SK-N-SH (cell line): ENCODE measurements at regions not wholly inside any gene's neighbourhood (a gene's known extent, or its start where the extent isn't known, plus 50 kb on each side); places are given as distances from the start of the nearest gene placed in this dataset.

Experiments used
- CTCF ChIA-PET: fragments of 300-600, 350-600 bp; formaldehyde crosslinking; extraction: SDS; loops from one replicate; lab custom pipeline; 2021; lab: Yijun Ruan, JAX
- POLR2A ChIA-PET: fragments of 350-600 bp; sonication (Branson Sonifier 250); formaldehyde crosslinking; extraction: SDS; loops from one replicate; lab custom pipeline; 2020; ENCODE audit warnings: antibody characterized with exemption, inconsistent platforms; lab: Yijun Ruan, JAX
- DNase-seq: peaks from one replicate; pipeline ENCODE4 v3.0.0; 2012
- H2AFZ ChIP-seq: fragments of 200-600 bp; sonication (generic); 2 replicates; pipeline ENCODE4 v1.8.1; 2016; ENCODE audit warnings: antibody characterized with exemption, mild to moderate bottlenecking, low read depth
- H3F3A ChIP-seq: fragments of 200-600 bp; sonication (generic); replicated peaks from 2 replicates; pipeline ENCODE3; 2016; ENCODE audit warnings: antibody characterized with exemption, mild to moderate bottlenecking; ENCODE audit not compliant: insufficient read depth
- H3K27ac ChIP-seq, 2 experiments: fragments of 200-500 bp in 1 of 2; fragments of 200-600 bp in 1 of 2; sonication (Bioruptor generic) in 1 of 2; sonication (generic), shearing (Covaris generic) in 1 of 2; 2 replicates each; pipeline versions ENCODE4 v1.5.1 to v1.6.1; 2014 to 2016; ENCODE audit warnings: low read depth in 2 of 2, inconsistent platforms in 1 of 2, low read length in 1 of 2, mild to moderate bottlenecking in 1 of 2, mixed read lengths in 1 of 2
- H3K27me3 ChIP-seq: fragments of 200-600 bp; sonication (generic), shearing (Covaris generic); 2 replicates; pipeline ENCODE4 v1.6.1; 2016; ENCODE audit warnings: mixed run types; ENCODE audit not compliant: insufficient read depth
- H3K36me3 ChIP-seq, 2 experiments: fragments of 200-500 bp in 1 of 2; fragments of 200-600 bp in 1 of 2; sonication (Bioruptor generic) in 1 of 2; sonication (generic) in 1 of 2; replicated peaks in 1 of 2; 2 replicates each; pipeline versions ENCODE3 to v1.5.1; 2014 to 2016; ENCODE audit warnings: low read length in 1 of 2, mild to moderate bottlenecking in 1 of 2; ENCODE audit not compliant: insufficient read depth in 2 of 2, control insufficient read depth in 1 of 2
- H3K4me1 ChIP-seq, 2 experiments: fragments of 200-500 bp in 1 of 2; fragments of 200-600 bp in 1 of 2; sonication (Bioruptor generic) in 1 of 2; sonication (generic), shearing (Covaris generic) in 1 of 2; 2 replicates each; pipeline versions ENCODE4 v1.5.1 to v1.6.1; 2014 to 2016; ENCODE audit warnings: low read depth in 1 of 2, low read length in 1 of 2, mixed run types in 1 of 2; ENCODE audit not compliant: insufficient read depth in 2 of 2, control insufficient read depth in 1 of 2
- H3K4me2 ChIP-seq: fragments of 200-600 bp; sonication (generic), shearing (Covaris generic); 2 replicates; pipeline ENCODE4 v1.6.1; 2017; ENCODE audit warnings: mixed run types
- H3K4me3 ChIP-seq, 2 experiments: fragments of 200-500 bp in 1 of 2; fragments of 200-600 bp in 1 of 2; sonication (Bioruptor generic) in 1 of 2; sonication (generic), shearing (Covaris generic) in 1 of 2; 2 replicates each; pipeline versions ENCODE4 v1.5.1 to v1.8.1; 2014 to 2016; ENCODE audit warnings: low read depth in 2 of 2, inconsistent platforms in 1 of 2, low read length in 1 of 2, mild to moderate bottlenecking in 1 of 2, mixed read lengths in 1 of 2, moderate library complexity in 1 of 2
- H3K79me2 ChIP-seq: fragments of 200-600 bp; sonication (generic); 2 replicates; pipeline ENCODE4 v1.8.1; 2017; ENCODE audit warnings: mild to moderate bottlenecking; ENCODE audit not compliant: insufficient read depth
- H3K9ac ChIP-seq: fragments of 200-600 bp; sonication (generic); 2 replicates; pipeline ENCODE4 v1.6.1; 2017; ENCODE audit warnings: mixed run types
- H3K9me2 ChIP-seq: fragments of 200-600 bp; sonication (generic); 2 replicates; pipeline ENCODE4 v1.6.1; 2017; ENCODE audit warnings: mixed run types
- H3K9me3 ChIP-seq: fragments of 200-600 bp; sonication (generic); 2 replicates; pipeline ENCODE4 v1.6.1; 2017; ENCODE audit warnings: mixed run types, mild to moderate bottlenecking, moderate library complexity
- H4K20me1 ChIP-seq: fragments of 200-600 bp; sonication (generic); 2 replicates; pipeline ENCODE4 v1.6.1; 2017; ENCODE audit warnings: mild to moderate bottlenecking, mixed run types; ENCODE audit not compliant: insufficient read depth
- FOSL2 ChIP-seq: IDR thresholded peaks from 2 replicates; pipeline ENCODE4 v1.4.0; 2012; ENCODE audit warnings: low read depth, mild to moderate bottlenecking, moderate library complexity, borderline replicate concordance
- GABPA ChIP-seq: IDR thresholded peaks from 2 replicates; pipeline ENCODE4 v1.4.0; 2012; ENCODE audit warnings: low read depth, mild to moderate bottlenecking
- JUND ChIP-seq: IDR thresholded peaks from 2 replicates; pipeline ENCODE4 v1.4.0; 2012
- MEF2A ChIP-seq: IDR thresholded peaks from 2 replicates; pipeline ENCODE4 v1.4.0; 2012; ENCODE audit warnings: low read depth, borderline replicate concordance
- NFIC ChIP-seq: IDR thresholded peaks from 2 replicates; pipeline ENCODE4 v1.4.0; 2012; ENCODE audit warnings: borderline replicate concordance
- RAD21 ChIP-seq: IDR thresholded peaks from 2 replicates; pipeline ENCODE4 v1.6.1; 2012; ENCODE audit warnings: mild to moderate bottlenecking, low read length
- RFX5 ChIP-seq: IDR thresholded peaks from 2 replicates; pipeline ENCODE4 v1.6.1; 2012; ENCODE audit warnings: mild to moderate bottlenecking, improper control_type of control experiment, low read length
- SIN3A ChIP-seq: IDR thresholded peaks from 2 replicates; pipeline ENCODE4 v1.6.1; 2012; ENCODE audit warnings: low read depth, mild to moderate bottlenecking, low read length, moderate library complexity, borderline replicate concordance
- TCF12 ChIP-seq: IDR thresholded peaks from 2 replicates; pipeline ENCODE4 v1.4.0; 2012
- WGBS: methylation state at CpG from one replicate; pipeline ENCODE4 v1.1.6; 2017; ENCODE audit warnings: low lambda C conversion rate; 5-methylcytosine and 5-hydroxymethylcytosine counted together
- TF ChIP-seq, protein P1 (sequence below): fragments of 150-350 bp; IDR thresholded peaks from 2 replicates; pipeline ENCODE4 v1.6.1; 2016; ENCODE audit warnings: mild to moderate bottlenecking, low read depth, low read length
- TF ChIP-seq, protein P2 (sequence below): IDR thresholded peaks from 2 replicates; pipeline ENCODE4 v1.4.0; 2012; ENCODE audit warnings: low read depth
- TF ChIP-seq, protein P3 (sequence below): fragments of 150-350 bp; IDR thresholded peaks from 2 replicates; pipeline ENCODE4 v1.6.1; 2017; ENCODE audit warnings: antibody characterized with exemption, low read length, low read depth, borderline replicate concordance
- TF ChIP-seq, protein P4 (sequence below): IDR thresholded peaks from 2 replicates; pipeline ENCODE4 v1.6.1; 2012; ENCODE audit warnings: mild to moderate bottlenecking, low read depth, low read length, moderate library complexity

DNA sequence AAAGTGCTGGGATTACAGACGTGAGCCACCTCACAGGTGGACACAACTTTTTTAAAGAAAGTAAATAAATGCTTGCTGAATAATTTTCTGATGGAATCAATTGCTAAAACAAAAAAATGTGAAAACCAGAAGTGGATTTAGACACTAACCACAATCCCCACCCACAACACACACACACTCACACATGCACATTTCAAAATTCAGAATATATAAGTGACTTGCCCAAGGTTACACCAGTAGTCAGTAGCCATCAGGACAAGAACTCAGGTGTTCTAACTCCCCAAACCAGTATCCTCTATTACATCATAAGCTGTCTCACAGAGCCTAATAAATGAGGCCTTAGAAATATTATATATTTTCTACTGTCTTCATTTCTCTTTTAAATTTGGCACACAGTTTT is 1923.6 kb upstream of the PIK3C3 start:
- ChIA-PET CTCF (interaction anchor here (0.6 kb wide), 1 partner anchor 356 kb away, joined by 3 read pairs; no protein-coding TSS in a partner anchor), POLR2A (no interaction called here)
- Histone ChIP-seq H3K36me3 (no peaks in the 10 kb centered on the region), H3K79me2 (no peaks in the 10 kb centered on the region), H2AFZ (no peak overlapping the region), H3F3A (no peaks in the 10 kb centered on the region), H3K9me3 (no peaks in the 10 kb centered on the region), H3K27me3 (no peaks in the 10 kb centered on the region), H3K9ac (no peak overlapping the region), H3K9me2 (no peaks in the 10 kb centered on the region), H3K27ac (no peak overlapping the region), H3K4me2 (no peak overlapping the region), H3K4me3 (no peak overlapping the region), H3K4me1 (no peaks in the 10 kb centered on the region), H4K20me1 (no peaks in the 10 kb centered on the region)
- DNase-seq, result no peak
- TF ChIP-seq RFX5 (no peak), GABPA (no peak), MEF2A (no peak), RAD21 (no peak), FOSL2 (no peak), TCF12 (no peak), SIN3A (no peak), NFIC (no peak), JUND (no peak)
- TF ChIP-seq, protein P1, sequence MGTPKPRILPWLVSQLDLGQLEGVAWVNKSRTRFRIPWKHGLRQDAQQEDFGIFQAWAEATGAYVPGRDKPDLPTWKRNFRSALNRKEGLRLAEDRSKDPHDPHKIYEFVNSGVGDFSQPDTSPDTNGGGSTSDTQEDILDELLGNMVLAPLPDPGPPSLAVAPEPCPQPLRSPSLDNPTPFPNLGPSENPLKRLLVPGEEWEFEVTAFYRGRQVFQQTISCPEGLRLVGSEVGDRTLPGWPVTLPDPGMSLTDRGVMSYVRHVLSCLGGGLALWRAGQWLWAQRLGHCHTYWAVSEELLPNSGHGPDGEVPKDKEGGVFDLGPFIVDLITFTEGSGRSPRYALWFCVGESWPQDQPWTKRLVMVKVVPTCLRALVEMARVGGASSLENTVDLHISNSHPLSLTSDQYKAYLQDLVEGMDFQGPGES, result no peak
- TF ChIP-seq, protein P2, sequence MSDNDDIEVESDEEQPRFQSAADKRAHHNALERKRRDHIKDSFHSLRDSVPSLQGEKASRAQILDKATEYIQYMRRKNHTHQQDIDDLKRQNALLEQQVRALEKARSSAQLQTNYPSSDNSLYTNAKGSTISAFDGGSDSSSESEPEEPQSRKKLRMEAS, result no peak
- TF ChIP-seq, protein P3, sequence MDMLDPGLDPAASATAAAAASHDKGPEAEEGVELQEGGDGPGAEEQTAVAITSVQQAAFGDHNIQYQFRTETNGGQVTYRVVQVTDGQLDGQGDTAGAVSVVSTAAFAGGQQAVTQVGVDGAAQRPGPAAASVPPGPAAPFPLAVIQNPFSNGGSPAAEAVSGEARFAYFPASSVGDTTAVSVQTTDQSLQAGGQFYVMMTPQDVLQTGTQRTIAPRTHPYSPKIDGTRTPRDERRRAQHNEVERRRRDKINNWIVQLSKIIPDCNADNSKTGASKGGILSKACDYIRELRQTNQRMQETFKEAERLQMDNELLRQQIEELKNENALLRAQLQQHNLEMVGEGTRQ, result no peak
- TF ChIP-seq, protein P4, sequence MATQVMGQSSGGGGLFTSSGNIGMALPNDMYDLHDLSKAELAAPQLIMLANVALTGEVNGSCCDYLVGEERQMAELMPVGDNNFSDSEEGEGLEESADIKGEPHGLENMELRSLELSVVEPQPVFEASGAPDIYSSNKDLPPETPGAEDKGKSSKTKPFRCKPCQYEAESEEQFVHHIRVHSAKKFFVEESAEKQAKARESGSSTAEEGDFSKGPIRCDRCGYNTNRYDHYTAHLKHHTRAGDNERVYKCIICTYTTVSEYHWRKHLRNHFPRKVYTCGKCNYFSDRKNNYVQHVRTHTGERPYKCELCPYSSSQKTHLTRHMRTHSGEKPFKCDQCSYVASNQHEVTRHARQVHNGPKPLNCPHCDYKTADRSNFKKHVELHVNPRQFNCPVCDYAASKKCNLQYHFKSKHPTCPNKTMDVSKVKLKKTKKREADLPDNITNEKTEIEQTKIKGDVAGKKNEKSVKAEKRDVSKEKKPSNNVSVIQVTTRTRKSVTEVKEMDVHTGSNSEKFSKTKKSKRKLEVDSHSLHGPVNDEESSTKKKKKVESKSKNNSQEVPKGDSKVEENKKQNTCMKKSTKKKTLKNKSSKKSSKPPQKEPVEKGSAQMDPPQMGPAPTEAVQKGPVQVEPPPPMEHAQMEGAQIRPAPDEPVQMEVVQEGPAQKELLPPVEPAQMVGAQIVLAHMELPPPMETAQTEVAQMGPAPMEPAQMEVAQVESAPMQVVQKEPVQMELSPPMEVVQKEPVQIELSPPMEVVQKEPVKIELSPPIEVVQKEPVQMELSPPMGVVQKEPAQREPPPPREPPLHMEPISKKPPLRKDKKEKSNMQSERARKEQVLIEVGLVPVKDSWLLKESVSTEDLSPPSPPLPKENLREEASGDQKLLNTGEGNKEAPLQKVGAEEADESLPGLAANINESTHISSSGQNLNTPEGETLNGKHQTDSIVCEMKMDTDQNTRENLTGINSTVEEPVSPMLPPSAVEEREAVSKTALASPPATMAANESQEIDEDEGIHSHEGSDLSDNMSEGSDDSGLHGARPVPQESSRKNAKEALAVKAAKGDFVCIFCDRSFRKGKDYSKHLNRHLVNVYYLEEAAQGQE, result no peak
- WGBS, result 14% methylated on average over 1 of the region's 1 CpG
